ENCODE measurements at regions not wholly inside any gene's neighbourhood (a gene's known extent, or its start where the extent isn't known, plus 50 kb on each side); places are given as distances from the start of the nearest gene placed in this dataset.
"Not testable (repeated sequence)": the region's sequence is repeated elsewhere in the genome, so short reads cannot be mapped to it uniquely, and the experiment has no call there.

GRCh38 chr7:86199881-86200614, 443.7 kb upstream of the GRM3 start:
- DNase-seq = no peak

- no peak for DNase-seq
Measured at GRCh38 chr7:86190351-86190750, 453.4 kb upstream of the GRM3 start.

- no peak for DNase-seq
Measured at GRCh38 chr7:86181474-86181873, 462.2 kb upstream of the GRM3 start.

GRCh38 chr7:86164827-86165226, 478.9 kb upstream of the GRM3 start:
- no peak for DNase-seq

- DNase-seq = no peak
Measured at GRCh38 chr7:86158111-86158510, 485.6 kb upstream of the GRM3 start.

GRCh38 chr7:86155623-86156022, 488.1 kb upstream of the GRM3 start:
- DNase-seq = no peak

GRCh38 chr7:86152926-86153325, 490.8 kb upstream of the GRM3 start:
- DNase-seq = no peak

- no peak for DNase-seq
Measured at GRCh38 chr7:86149024-86149665, 494.6 kb upstream of the GRM3 start.

GRCh38 chr7:86148501-86148900, 495.2 kb upstream of the GRM3 start:
- DNase-seq = no peak

- DNase-seq = peak; percentile 58
Measured at GRCh38 chr7:86137343-86137742, 506.4 kb upstream of the GRM3 start.

- no peak for DNase-seq
Measured at GRCh38 chr7:86130268-86130667, 513.4 kb upstream of the GRM3 start.

- DNase-seq = no peak
Measured at GRCh38 chr7:86123476-86123875, 520.2 kb upstream of the GRM3 start.

GRCh38 chr7:86094166-86094669, 549.5 kb upstream of the GRM3 start:
- no peak for DNase-seq

- DNase-seq = no peak
Measured at GRCh38 chr7:86091369-86091768, 552.3 kb upstream of the GRM3 start.

GRCh38 chr7:86089455-86089854, 554.3 kb upstream of the GRM3 start:
- no peak for DNase-seq

GRCh38 chr7:86064572-86064971, 579.1 kb upstream of the GRM3 start:
- not testable (repeated sequence) for DNase-seq

GRCh38 chr7:86058649-86059048, 585.1 kb upstream of the GRM3 start:
- DNase-seq = no peak

- peak; percentile 10 for DNase-seq
Measured at GRCh38 chr7:86050918-86051317, 592.8 kb upstream of the GRM3 start.

- DNase-seq = no peak
Measured at GRCh38 chr7:86049910-86050309, 593.8 kb upstream of the GRM3 start.

GRCh38 chr7:86045197-86045596, 598.5 kb upstream of the GRM3 start:
- DNase-seq = not testable (repeated sequence)

GRCh38 chr7:86025807-86026206, 617.9 kb upstream of the GRM3 start:
- no peak for DNase-seq

- no peak for DNase-seq
Measured at GRCh38 chr7:86013662-86014061, 630.0 kb upstream of the GRM3 start.

GRCh38 chr7:86012971-86013370, 630.7 kb upstream of the GRM3 start:
- DNase-seq = no peak

- DNase-seq = no peak
Measured at GRCh38 chr7:86008898-86009297, 634.8 kb upstream of the GRM3 start.

- no peak for DNase-seq
Measured at GRCh38 chr7:86006909-86007308, 636.8 kb upstream of the GRM3 start.
